PC-3 (cell line): ENCODE measurements at regions not wholly inside any gene's neighbourhood (a gene's known extent, or its start where the extent isn't known, plus 50 kb on each side); places are given as distances from the start of the nearest gene placed in this dataset.

Experiments used
- ATAC-seq: fragments of 200-7000 bp; cut with Tn5 transposase; 2 replicates; pipeline ENCODE4 v1.9.1; 2020; ENCODE audit warnings: mild to moderate bottlenecking, moderate library complexity
- BruUV-seq: library from RNA; stranded (reverse); fragments of 400-500 nt; replicated peaks from 2 replicates; lab custom pipeline; 2021; lab: Mats Ljungman, UMichigan
- CTCF ChIA-PET: fragments of 300-600 bp; sonication (Branson Sonifier 250); formaldehyde crosslinking; loops from one replicate; lab custom pipeline; 2022; ENCODE audit warnings: antibody characterized with exemption; lab: Charles Lee
- POLR2A ChIA-PET: fragments of 300-600 bp; sonication (Branson Sonifier 250); formaldehyde crosslinking; loops from one replicate; lab custom pipeline; 2022; ENCODE audit warnings: antibody characterized with exemption; ENCODE audit not compliant: unreplicated experiment; lab: Charles Lee
- DNase-seq: peaks from one replicate; pipeline ENCODE4 v3.0.0-alpha.2; 2015
- H2AFZ ChIP-seq: fragments of 300-600 bp; sonication (generic); 2 replicates; pipeline ENCODE4 v1.6.0; 2016; ENCODE audit warnings: antibody characterized with exemption, low read length
- H3F3A ChIP-seq: fragments of 300-600 bp; sonication (generic); one replicate; pipeline ENCODE4 v1.6.0; 2017; ENCODE audit warnings: antibody characterized with exemption, low read length, control low read depth, mild to moderate bottlenecking; ENCODE audit not compliant: unreplicated experiment
- H3K27ac ChIP-seq: fragments of 300-600 bp; sonication (generic); 2 replicates; pipeline ENCODE4 v1.5.1; 2016; ENCODE audit warnings: mild to moderate bottlenecking, low read length
- H3K27me3 ChIP-seq: fragments of 300-600 bp; sonication (generic); 2 replicates; pipeline ENCODE4 v1.6.1; 2016; ENCODE audit warnings: low read length, mixed read lengths
- H3K36me3 ChIP-seq: fragments of 300-600 bp; sonication (generic); 2 replicates; pipeline ENCODE4 v1.6.1; 2016; ENCODE audit warnings: low read depth, mixed run types, low read length, mixed read lengths
- H3K4me1 ChIP-seq: fragments of 300-600 bp; sonication (generic); 2 replicates; pipeline ENCODE4 v1.5.1; 2016; ENCODE audit warnings: low read length; ENCODE audit not compliant: insufficient read depth
- H3K4me2 ChIP-seq: fragments of 300-600 bp; sonication (generic); 2 replicates; pipeline ENCODE4 v1.6.0; 2016; ENCODE audit warnings: low read length
- H3K4me3 ChIP-seq: fragments of 300-600 bp; sonication (generic); 2 replicates; pipeline ENCODE4 v1.5.1; 2016; ENCODE audit warnings: mild to moderate bottlenecking, low read length, mixed read lengths
- H3K79me2 ChIP-seq: fragments of 300-600 bp; sonication (generic); 2 replicates; pipeline ENCODE4 v1.6.1; 2017; ENCODE audit warnings: low read length, mixed read lengths
- H3K9ac ChIP-seq: fragments of 300-600 bp; sonication (generic); 2 replicates; pipeline ENCODE4 v1.6.0; 2016; ENCODE audit warnings: mild to moderate bottlenecking, low read length
- H3K9me2 ChIP-seq: fragments of 300-600 bp; sonication (generic); replicated peaks from 2 replicates; pipeline ENCODE4 v1.6.1; 2016; ENCODE audit warnings: mixed run types, low read length, mixed read lengths
- H3K9me3 ChIP-seq: fragments of 300-600 bp; sonication (generic); 2 replicates; pipeline ENCODE4 v1.6.1; 2016; ENCODE audit warnings: low read length, mixed read lengths
- H4K20me1 ChIP-seq: fragments of 300-600 bp; sonication (generic); 2 replicates; pipeline ENCODE4 v1.6.1; 2016; ENCODE audit warnings: low read length, mixed read lengths
- EZH2 ChIP-seq: fragments of 300-600 bp; sonication (generic); IDR thresholded peaks from one replicate; pipeline ENCODE4 v1.6.1; 2017; ENCODE audit warnings: antibody characterized with exemption, mild to moderate bottlenecking, low read length; ENCODE audit not compliant: unreplicated experiment
- EZH2phosphoT487 ChIP-seq: fragments of 300-600 bp; sonication (generic); IDR thresholded peaks from 2 replicates; pipeline ENCODE4 v1.6.1; 2018; ENCODE audit warnings: mild to moderate bottlenecking, antibody characterized with exemption, low read length, borderline replicate concordance
- intact Hi-C: fragments of 100-400 bp; cut with micrococcal nuclease; formaldehyde crosslinking; loops from 2 replicates; pipeline ENCODE4 v1.9.0; 2023
- TF ChIP-seq, protein P1 (sequence below): fragments of 300-600 bp; sonication (generic); conservative IDR thresholded peaks from 2 replicates; pipeline ENCODE4 v1.5.1; 2017; ENCODE audit warnings: antibody characterized with exemption, low read depth, mild to moderate bottlenecking, low read length

DNA sequence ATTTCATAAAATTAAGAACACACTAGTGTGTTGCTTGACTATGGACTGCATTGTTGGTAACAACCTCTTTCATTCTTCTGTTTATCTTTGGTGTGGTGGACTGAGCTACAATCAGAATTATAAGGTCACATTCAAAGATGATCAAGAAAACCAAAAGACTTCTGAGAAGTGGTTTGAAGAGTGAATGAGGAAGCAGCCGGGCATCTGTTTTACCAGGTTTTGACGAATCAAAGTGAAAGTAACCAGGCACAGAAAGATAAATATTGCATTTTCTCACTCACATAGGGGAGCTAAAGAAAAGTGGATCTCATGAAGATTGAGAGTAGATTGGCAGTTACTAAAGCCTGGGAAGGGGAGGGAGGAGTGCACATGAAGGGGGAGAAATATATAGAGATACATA, 589.1 kb downstream of the ZNF608 start:
- POLR2A ChIA-PET: no interaction called here
- CTCF ChIA-PET: no interaction called here

GRCh38 chr5:124156415-124156996, 589.9 kb downstream of the ZNF608 start:
- no peaks in the 10 kb centered on the region for H3K4me1 ChIP-seq
- POLR2A ChIA-PET: no interaction called here
- H3K27ac ChIP-seq: no peak overlapping the region
- H3K9ac ChIP-seq: no peak overlapping the region
- no TSS peak for BruUV-seq
- no peaks in the 10 kb centered on the region for H3K36me3 ChIP-seq
- DNase-seq (no peak), ATAC-seq (no peak)
- no peak overlapping the region for H3K4me2 ChIP-seq
- H4K20me1 ChIP-seq: no peaks in the 10 kb centered on the region
- TF ChIP-seq EZH2 (no peak), EZH2phosphoT487 (no peak)
- TF ChIP-seq, protein P1, sequence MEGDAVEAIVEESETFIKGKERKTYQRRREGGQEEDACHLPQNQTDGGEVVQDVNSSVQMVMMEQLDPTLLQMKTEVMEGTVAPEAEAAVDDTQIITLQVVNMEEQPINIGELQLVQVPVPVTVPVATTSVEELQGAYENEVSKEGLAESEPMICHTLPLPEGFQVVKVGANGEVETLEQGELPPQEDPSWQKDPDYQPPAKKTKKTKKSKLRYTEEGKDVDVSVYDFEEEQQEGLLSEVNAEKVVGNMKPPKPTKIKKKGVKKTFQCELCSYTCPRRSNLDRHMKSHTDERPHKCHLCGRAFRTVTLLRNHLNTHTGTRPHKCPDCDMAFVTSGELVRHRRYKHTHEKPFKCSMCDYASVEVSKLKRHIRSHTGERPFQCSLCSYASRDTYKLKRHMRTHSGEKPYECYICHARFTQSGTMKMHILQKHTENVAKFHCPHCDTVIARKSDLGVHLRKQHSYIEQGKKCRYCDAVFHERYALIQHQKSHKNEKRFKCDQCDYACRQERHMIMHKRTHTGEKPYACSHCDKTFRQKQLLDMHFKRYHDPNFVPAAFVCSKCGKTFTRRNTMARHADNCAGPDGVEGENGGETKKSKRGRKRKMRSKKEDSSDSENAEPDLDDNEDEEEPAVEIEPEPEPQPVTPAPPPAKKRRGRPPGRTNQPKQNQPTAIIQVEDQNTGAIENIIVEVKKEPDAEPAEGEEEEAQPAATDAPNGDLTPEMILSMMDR: no peak
- H2AFZ ChIP-seq: no peak overlapping the region
- H3K9me3 ChIP-seq: no peaks in the 10 kb centered on the region
- H3F3A ChIP-seq: no peaks in the 10 kb centered on the region
- H3K9me2 ChIP-seq: no peaks in the 10 kb centered on the region
- H3K79me2 ChIP-seq: no peaks in the 10 kb centered on the region
- no peak overlapping the region for H3K4me3 ChIP-seq
- CTCF ChIA-PET: no interaction called here
- H3K27me3 ChIP-seq: no peaks in the 10 kb centered on the region
- intact Hi-C loops: loop anchor here (5.0 kb wide), 1 partner anchor 204 kb away; no protein-coding TSS in a partner anchor

More for the DNA sequence above, 589.1 kb downstream of the ZNF608 start:
- Histone ChIP-seq H3K4me2 (peak overlapping the region; percentile 79), H3K9me2 (no peaks in the 10 kb centered on the region), H3K4me1 (no peaks in the 10 kb centered on the region), H3F3A (no peaks in the 10 kb centered on the region), H3K9me3 (no peaks in the 10 kb centered on the region), H3K4me3 (peak overlapping the region; percentile 52), H3K36me3 (no peaks in the 10 kb centered on the region), H3K9ac (no peak overlapping the region), H3K79me2 (no peaks in the 10 kb centered on the region), H3K27ac (no peak overlapping the region), H3K27me3 (no peaks in the 10 kb centered on the region), H2AFZ (peak overlapping the region; percentile 78), H4K20me1 (no peaks in the 10 kb centered on the region)
- ATAC-seq (no peak), DNase-seq (no peak)
- intact Hi-C loops: loop anchor here (5.0 kb wide), 1 partner anchor 205 kb away; no protein-coding TSS in a partner anchor
- no TSS peak for BruUV-seq
- TF ChIP-seq EZH2phosphoT487 (no peak), EZH2 (no peak)
- TF ChIP-seq, protein P1: no peak

DNA sequence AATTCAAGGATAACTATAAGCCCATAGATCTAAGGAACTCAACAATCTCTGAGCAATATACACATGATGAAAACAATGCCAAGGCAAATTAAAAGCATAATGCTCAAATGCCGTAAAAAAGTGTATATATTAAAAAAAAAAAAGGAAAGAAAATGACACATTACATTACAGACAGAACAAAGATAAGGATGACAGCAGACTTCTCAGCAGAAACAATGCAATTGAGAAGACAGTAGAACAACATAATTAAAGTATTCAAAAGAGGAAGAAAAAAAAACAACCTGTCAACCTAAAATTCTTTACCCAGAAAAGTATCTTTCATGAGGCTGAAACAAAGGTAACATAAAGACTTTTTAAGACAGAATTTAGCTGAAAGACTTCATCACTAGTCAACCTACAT, 591.7 kb downstream of the ZNF608 start:
- H3K36me3 ChIP-seq: no peaks in the 10 kb centered on the region
- no peaks in the 10 kb centered on the region for H3K79me2 ChIP-seq
- no peaks in the 10 kb centered on the region for H3K9me2 ChIP-seq
- TF ChIP-seq, protein P1: no peak
- no peak for TF ChIP-seq EZH2phosphoT487
- ChIA-PET POLR2A (no interaction called here), CTCF (no interaction called here)
- no peak overlapping the region for H3K4me3 ChIP-seq
- BruUV-seq: no TSS peak
- H4K20me1 ChIP-seq: no peaks in the 10 kb centered on the region
- H3K27me3 ChIP-seq: no peaks in the 10 kb centered on the region
- H3K4me1 ChIP-seq: no peaks in the 10 kb centered on the region
- no peak overlapping the region for H3K27ac ChIP-seq
- intact Hi-C loops: loop anchor here (5.0 kb wide), 1 partner anchor 202 kb away; no protein-coding TSS in a partner anchor
- H3F3A ChIP-seq: no peaks in the 10 kb centered on the region
- no peak overlapping the region for H3K9ac ChIP-seq
- no peak overlapping the region for H2AFZ ChIP-seq
- DNase-seq: no peak
- ATAC-seq: no peak
- no peak overlapping the region for H3K4me2 ChIP-seq
- H3K9me3 ChIP-seq: no peaks in the 10 kb centered on the region
